ENCODE measurements at regions not wholly inside any gene's neighbourhood (a gene's known extent, or its start where the extent isn't known, plus 50 kb on each side); places are given as distances from the start of the nearest gene placed in this dataset.

GRCh38 chr1:209491496-209491895, 92.0 kb upstream of the CAMK1G start:
- Histone ChIP-seq H3K9me3 (ENCODE audit: control insufficient read depth, insufficient read depth, low read length) (peaks cover 12% of the 10 kb centered on the region; the same call in 1 of the 2 replicates), H3K36me3 (ENCODE audit: insufficient read depth, low read length) (no peaks in the 10 kb centered on the region), H3K9ac (ENCODE audit: low read depth, low read length) (no peak overlapping the region), H3K4me1 (ENCODE audit: insufficient read depth, low read length) (no peaks in the 10 kb centered on the region)

DNA sequence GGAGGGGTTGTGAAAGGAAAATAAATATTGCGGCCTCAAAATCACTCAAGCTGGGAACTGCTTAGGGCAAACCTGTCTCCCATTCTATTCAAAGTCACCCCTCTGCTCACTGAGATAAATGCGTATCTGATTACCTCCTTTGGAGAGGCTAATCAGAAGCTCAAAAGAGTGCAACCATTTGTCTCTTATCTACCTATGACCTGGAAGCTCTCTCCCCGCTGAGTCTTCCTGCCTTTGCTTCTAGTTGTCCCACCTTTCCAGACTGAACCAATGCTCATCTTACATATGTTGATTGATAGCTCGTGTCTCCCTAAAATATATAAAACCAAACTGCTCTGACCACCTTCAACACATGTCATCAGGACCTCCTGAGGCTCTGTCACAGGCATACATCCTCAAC, 91.6 kb upstream of the CAMK1G start:
- Histone ChIP-seq H3K9ac (ENCODE audit: low read depth, low read length) (no peak overlapping the region), H3K9me3 (ENCODE audit: control insufficient read depth, insufficient read depth, low read length) (peaks cover 12% of the 10 kb centered on the region; the same call in 1 of the 2 replicates), H3K36me3 (ENCODE audit: insufficient read depth, low read length) (no peaks in the 10 kb centered on the region), H3K4me1 (ENCODE audit: insufficient read depth, low read length) (no peaks in the 10 kb centered on the region)

DNA sequence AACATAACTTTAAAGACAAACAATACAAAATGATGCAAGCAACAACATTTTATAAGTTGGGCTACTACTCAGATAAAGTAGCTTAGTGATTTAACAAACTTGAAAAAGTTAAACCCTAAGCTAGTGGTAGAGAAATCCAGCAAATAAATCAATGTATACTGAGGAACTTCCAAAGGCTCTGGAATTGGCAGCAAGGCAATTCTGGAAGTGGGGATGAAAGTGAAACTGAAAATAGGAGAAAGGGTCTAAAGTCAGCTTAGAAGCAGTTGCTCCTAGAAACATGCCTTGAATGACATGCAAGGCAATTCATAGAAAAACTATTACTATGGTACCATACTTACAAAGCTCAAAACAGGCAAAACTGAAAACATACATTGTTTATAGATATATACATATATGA, 90.0 kb upstream of the CAMK1G start:
- H3K9ac ChIP-seq (ENCODE audit: low read depth, low read length) = no peak overlapping the region
- peaks cover 12% of the 10 kb centered on the region; the same call in 1 of the 2 replicates for H3K9me3 ChIP-seq (ENCODE audit: control insufficient read depth, insufficient read depth, low read length)
- H3K4me1 ChIP-seq (ENCODE audit: insufficient read depth, low read length) = no peaks in the 10 kb centered on the region
- H3K36me3 ChIP-seq (ENCODE audit: insufficient read depth, low read length) = no peaks in the 10 kb centered on the region

DNA sequence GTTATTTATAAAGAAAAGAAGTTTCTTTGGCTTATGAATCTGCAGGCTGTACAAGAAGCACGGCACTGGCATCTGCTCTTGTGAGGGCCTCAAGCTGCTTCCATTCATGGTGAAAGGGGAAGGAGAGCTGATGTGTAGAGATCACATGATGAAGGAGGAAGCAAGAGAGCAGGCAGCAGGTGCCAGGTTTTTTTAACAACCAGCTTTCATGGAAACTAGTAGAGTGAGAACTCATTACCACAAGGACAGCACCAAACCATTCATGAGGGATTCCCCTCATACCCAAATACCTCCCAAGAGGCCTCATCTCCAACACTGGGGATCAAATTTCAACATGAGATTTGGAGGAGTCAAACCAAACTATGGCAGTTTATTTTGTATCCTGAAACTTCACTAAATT, 85.8 kb upstream of the CAMK1G start:
- H3K36me3 ChIP-seq (ENCODE audit: insufficient read depth, low read length) = no peaks in the 10 kb centered on the region
- H3K4me1 ChIP-seq (ENCODE audit: insufficient read depth, low read length) = no peaks in the 10 kb centered on the region
- no peak overlapping the region for H3K9ac ChIP-seq (ENCODE audit: low read depth, low read length)
- peaks cover 15% of the 10 kb centered on the region; the same call in 1 of the 2 replicates for H3K9me3 ChIP-seq (ENCODE audit: control insufficient read depth, insufficient read depth, low read length)

- peaks cover 9% of the 10 kb centered on the region; the same call in 1 of the 2 replicates for H3K4me1 ChIP-seq (ENCODE audit: insufficient read depth, low read length)
- H3K36me3 ChIP-seq (ENCODE audit: insufficient read depth, low read length) = no peaks in the 10 kb centered on the region
- H3K9me3 ChIP-seq (ENCODE audit: control insufficient read depth, insufficient read depth, low read length) = peaks cover 7% of the 10 kb centered on the region; the same call in 1 of the 2 replicates
- no peak overlapping the region for H3K9ac ChIP-seq (ENCODE audit: low read depth, low read length)
Measured at GRCh38 chr1:209500993-209501392, 82.5 kb upstream of the CAMK1G start.

DNA sequence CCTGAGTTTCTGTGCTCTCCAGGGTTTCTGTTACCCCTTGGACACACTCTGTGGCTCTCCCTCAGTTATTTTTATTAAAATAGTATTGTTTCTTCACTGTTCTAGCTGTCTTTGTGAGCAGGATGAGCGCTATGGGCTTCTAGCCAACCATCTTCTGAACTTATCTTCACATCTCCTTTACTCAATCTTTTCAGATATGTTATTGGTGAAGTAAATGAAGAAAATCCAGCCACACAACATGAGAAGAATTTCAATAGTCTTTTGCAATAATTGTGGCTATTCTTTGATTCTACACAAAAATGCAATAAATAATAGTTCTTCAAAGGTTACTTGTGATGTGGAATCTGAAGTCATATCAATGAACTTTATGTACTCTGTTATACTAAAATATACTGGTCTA, 80.3 kb upstream of the CAMK1G start:
- H3K9ac ChIP-seq (ENCODE audit: low read depth, low read length) = no peak overlapping the region
- peaks cover 12% of the 10 kb centered on the region; the same call in 1 of the 2 replicates for H3K4me1 ChIP-seq (ENCODE audit: insufficient read depth, low read length)
- no peaks in the 10 kb centered on the region for H3K36me3 ChIP-seq (ENCODE audit: insufficient read depth, low read length)
- H3K9me3 ChIP-seq (ENCODE audit: control insufficient read depth, insufficient read depth, low read length) = 0 out of 2 replicates have a peak, but pooled peaks cover 3% of the 10 kb centered on the region

- Histone ChIP-seq H3K9me3 (ENCODE audit: control insufficient read depth, insufficient read depth, low read length) (0 out of 2 replicates have a peak, but pooled peaks cover 3% of the 10 kb centered on the region), H3K4me1 (ENCODE audit: insufficient read depth, low read length) (peaks cover 12% of the 10 kb centered on the region; the same call in 1 of the 2 replicates), H3K36me3 (ENCODE audit: insufficient read depth, low read length) (no peaks in the 10 kb centered on the region), H3K9ac (ENCODE audit: low read depth, low read length) (no peak overlapping the region)
Measured at GRCh38 chr1:209504571-209504970, 78.9 kb upstream of the CAMK1G start.

- Histone ChIP-seq H3K9me3 (ENCODE audit: control insufficient read depth, insufficient read depth, low read length) (0 out of 2 replicates have a peak, but pooled peaks cover 3% of the 10 kb centered on the region), H3K36me3 (ENCODE audit: insufficient read depth, low read length) (no peaks in the 10 kb centered on the region), H3K4me1 (ENCODE audit: insufficient read depth, low read length) (peaks cover 12% of the 10 kb centered on the region; the same call in 1 of the 2 replicates), H3K9ac (ENCODE audit: low read depth, low read length) (no peak overlapping the region)
Measured at GRCh38 chr1:209505044-209505443, 78.5 kb upstream of the CAMK1G start.

GRCh38 chr1:209506101-209506500, 77.4 kb upstream of the CAMK1G start:
- Histone ChIP-seq H3K9me3 (ENCODE audit: control insufficient read depth, insufficient read depth, low read length) (no peaks in the 10 kb centered on the region), H3K36me3 (ENCODE audit: insufficient read depth, low read length) (no peaks in the 10 kb centered on the region), H3K4me1 (ENCODE audit: insufficient read depth, low read length) (peaks cover 12% of the 10 kb centered on the region; the same call in 1 of the 2 replicates), H3K9ac (ENCODE audit: low read depth, low read length) (no peak overlapping the region)

GRCh38 chr1:209509039-209509438, 74.5 kb upstream of the CAMK1G start:
- Histone ChIP-seq H3K36me3 (ENCODE audit: insufficient read depth, low read length) (no peaks in the 10 kb centered on the region), H3K9me3 (ENCODE audit: control insufficient read depth, insufficient read depth, low read length) (no peaks in the 10 kb centered on the region), H3K4me1 (ENCODE audit: insufficient read depth, low read length) (peaks cover 12% of the 10 kb centered on the region; the same call in 1 of the 2 replicates), H3K9ac (ENCODE audit: low read depth, low read length) (no peak overlapping the region)

DNA sequence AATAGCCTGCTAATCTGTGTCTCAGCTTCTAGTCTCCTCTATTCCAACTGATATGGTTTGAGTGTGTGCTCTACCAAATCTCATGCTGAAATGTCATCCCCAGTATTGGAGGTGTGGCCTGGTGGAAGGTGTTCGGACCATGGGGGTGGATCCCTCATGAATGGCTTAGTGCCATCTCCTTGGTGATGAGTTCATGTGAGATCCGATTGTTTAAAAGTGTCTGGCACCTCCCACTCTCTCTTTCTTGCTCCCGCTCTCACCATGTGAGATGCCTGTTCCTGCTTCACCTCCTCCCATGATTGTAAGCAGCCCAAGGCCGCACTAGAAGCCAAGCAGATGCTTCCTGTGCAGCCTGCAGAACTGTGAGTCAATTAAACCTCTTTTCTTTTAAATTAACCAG, 73.5 kb upstream of the CAMK1G start:
- H3K36me3 ChIP-seq (ENCODE audit: insufficient read depth, low read length) = no peaks in the 10 kb centered on the region
- no peaks in the 10 kb centered on the region for H3K9me3 ChIP-seq (ENCODE audit: control insufficient read depth, insufficient read depth, low read length)
- H3K9ac ChIP-seq (ENCODE audit: low read depth, low read length) = no peak overlapping the region
- H3K4me1 ChIP-seq (ENCODE audit: insufficient read depth, low read length) = peaks cover 11% of the 10 kb centered on the region; the same call in 1 of the 2 replicates

DNA sequence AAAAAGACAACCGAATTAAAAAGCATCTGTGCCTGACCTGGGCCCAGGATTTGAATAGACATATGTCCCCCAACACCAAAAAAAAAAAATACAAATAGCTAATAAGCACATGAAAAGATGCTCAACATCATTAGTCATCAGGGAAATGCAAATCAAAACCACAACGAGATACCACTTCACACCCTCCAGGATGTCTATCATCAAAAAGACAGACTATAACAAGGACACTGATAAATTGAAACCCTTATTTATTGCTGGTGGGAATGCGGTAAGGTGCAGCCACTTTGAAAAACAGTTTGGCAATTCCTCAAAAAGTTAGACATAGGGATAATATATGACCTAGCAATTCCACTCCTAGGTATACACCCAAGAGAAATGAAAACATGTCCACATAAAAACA, 72.3 kb upstream of the CAMK1G start:
- Histone ChIP-seq H3K36me3 (ENCODE audit: insufficient read depth, low read length) (no peaks in the 10 kb centered on the region), H3K9me3 (ENCODE audit: control insufficient read depth, insufficient read depth, low read length) (no peaks in the 10 kb centered on the region), H3K4me1 (ENCODE audit: insufficient read depth, low read length) (peaks cover 2% of the 10 kb centered on the region; the same call in 1 of the 2 replicates), H3K9ac (ENCODE audit: low read depth, low read length) (no peak overlapping the region)

DNA sequence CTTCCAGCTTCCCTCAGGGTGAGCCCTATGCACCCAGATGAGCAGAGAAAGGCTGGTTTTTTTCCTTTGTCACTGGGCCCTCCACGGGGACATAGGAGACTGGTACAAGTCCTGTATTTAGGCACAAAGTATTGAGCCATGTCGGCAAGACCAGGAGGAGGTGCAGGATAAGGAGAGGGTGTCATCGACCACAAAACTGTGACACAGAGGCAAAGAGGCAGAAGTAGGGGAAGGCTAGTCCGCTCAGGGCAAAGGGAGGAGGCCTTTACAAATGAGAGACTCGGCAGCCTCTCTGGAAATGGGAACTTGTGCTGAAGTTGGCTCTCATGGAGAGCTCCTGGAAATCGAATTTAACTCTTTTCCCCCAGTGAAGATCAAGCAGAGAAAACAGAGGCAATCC, 70.7 kb upstream of the CAMK1G start:
- no peaks in the 10 kb centered on the region for H3K4me1 ChIP-seq (ENCODE audit: insufficient read depth, low read length)
- H3K9me3 ChIP-seq (ENCODE audit: control insufficient read depth, insufficient read depth, low read length) = no peaks in the 10 kb centered on the region
- no peak overlapping the region for H3K9ac ChIP-seq (ENCODE audit: low read depth, low read length)
- no peaks in the 10 kb centered on the region for H3K36me3 ChIP-seq (ENCODE audit: insufficient read depth, low read length)

GRCh38 chr1:209513226-209513625, 70.3 kb upstream of the CAMK1G start:
- Histone ChIP-seq H3K9ac (ENCODE audit: low read depth, low read length) (no peak overlapping the region), H3K36me3 (ENCODE audit: insufficient read depth, low read length) (no peaks in the 10 kb centered on the region), H3K9me3 (ENCODE audit: control insufficient read depth, insufficient read depth, low read length) (0 out of 2 replicates have a peak, but pooled peaks cover under 1% of the 10 kb centered on the region), H3K4me1 (ENCODE audit: insufficient read depth, low read length) (no peaks in the 10 kb centered on the region)

GRCh38 chr1:209516771-209517680, 66.5 kb upstream of the CAMK1G start:
- Histone ChIP-seq H3K9me3 (ENCODE audit: control insufficient read depth, insufficient read depth, low read length) (peaks cover 6% of the 10 kb centered on the region), H3K4me1 (ENCODE audit: insufficient read depth, low read length) (no peaks in the 10 kb centered on the region), H3K9ac (ENCODE audit: low read depth, low read length) (no peak overlapping the region), H3K36me3 (ENCODE audit: insufficient read depth, low read length) (no peaks in the 10 kb centered on the region)

All from ES-I3 (cell line).